PFSK-1 (cell line): ENCODE measurements at regions not wholly inside any gene's neighbourhood (a gene's known extent, or its start where the extent isn't known, plus 50 kb on each side); places are given as distances from the start of the nearest gene placed in this dataset.

ENCODE experiments used
- FOXP2 ChIP-seq: optimal IDR thresholded peaks from 2 replicates; pipeline ENCODE3; 2011; ENCODE audit warnings: borderline replicate concordance, control low read depth, inconsistent platforms; ENCODE audit not compliant: insufficient read depth; ENCODE audit errors: extremely low read length, extremely low read depth
- POLR2AphosphoS5 ChIP-seq: IDR thresholded peaks from 2 replicates; pipeline ENCODE4 v1.6.1; 2012; ENCODE audit warnings: low read depth, mild to moderate bottlenecking, control low read depth, low read length, moderate library complexity
- SIN3A ChIP-seq: IDR thresholded peaks from 2 replicates; pipeline ENCODE4 v1.6.1; 2012; ENCODE audit warnings: mild to moderate bottlenecking, low read length, moderate library complexity, borderline replicate concordance; ENCODE audit not compliant: insufficient read depth
- TAF1 ChIP-seq: IDR thresholded peaks from 2 replicates; pipeline ENCODE4 v1.6.1; 2012; ENCODE audit warnings: low read length, control low read depth, borderline replicate concordance; ENCODE audit not compliant: insufficient read depth
- TF ChIP-seq, protein P1 (sequence below), 2 experiments: IDR thresholded peaks; 2 replicates each; pipeline versions ENCODE4 v1.6.1 to v1.8.0; 2011 to 2012; ENCODE audit warnings: low read depth in 2 of 2, low read length in 2 of 2, control low read depth in 1 of 2, inconsistent platforms in 1 of 2, mild to moderate bottlenecking in 1 of 2, moderate library complexity in 1 of 2; ENCODE audit not compliant: insufficient read depth in 1 of 2

DNA sequence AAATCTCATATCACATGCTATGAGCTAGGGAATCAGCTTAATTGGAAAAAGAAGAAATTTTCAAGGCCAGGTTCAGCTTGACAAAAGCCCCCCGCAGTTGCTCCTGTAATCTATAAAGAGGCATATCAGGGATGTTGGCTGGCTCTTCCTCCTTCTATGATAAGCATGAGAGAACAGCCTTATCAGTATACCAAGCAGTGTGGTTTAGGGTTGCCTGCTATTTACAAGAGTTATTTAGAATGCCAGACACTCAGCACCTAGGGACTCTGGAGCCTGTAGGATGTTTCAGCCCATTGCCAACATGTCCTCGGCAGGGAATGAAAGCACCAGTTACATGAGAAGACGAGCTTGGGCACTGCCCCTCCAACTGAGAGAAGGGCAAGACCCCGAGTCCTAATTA lies 89.5 kb upstream of the TMPO start:
- TF ChIP-seq SIN3A (no peak), TAF1 (no peak), FOXP2 (no peak), POLR2AphosphoS5 (no peak)
- TF ChIP-seq, protein P1, sequence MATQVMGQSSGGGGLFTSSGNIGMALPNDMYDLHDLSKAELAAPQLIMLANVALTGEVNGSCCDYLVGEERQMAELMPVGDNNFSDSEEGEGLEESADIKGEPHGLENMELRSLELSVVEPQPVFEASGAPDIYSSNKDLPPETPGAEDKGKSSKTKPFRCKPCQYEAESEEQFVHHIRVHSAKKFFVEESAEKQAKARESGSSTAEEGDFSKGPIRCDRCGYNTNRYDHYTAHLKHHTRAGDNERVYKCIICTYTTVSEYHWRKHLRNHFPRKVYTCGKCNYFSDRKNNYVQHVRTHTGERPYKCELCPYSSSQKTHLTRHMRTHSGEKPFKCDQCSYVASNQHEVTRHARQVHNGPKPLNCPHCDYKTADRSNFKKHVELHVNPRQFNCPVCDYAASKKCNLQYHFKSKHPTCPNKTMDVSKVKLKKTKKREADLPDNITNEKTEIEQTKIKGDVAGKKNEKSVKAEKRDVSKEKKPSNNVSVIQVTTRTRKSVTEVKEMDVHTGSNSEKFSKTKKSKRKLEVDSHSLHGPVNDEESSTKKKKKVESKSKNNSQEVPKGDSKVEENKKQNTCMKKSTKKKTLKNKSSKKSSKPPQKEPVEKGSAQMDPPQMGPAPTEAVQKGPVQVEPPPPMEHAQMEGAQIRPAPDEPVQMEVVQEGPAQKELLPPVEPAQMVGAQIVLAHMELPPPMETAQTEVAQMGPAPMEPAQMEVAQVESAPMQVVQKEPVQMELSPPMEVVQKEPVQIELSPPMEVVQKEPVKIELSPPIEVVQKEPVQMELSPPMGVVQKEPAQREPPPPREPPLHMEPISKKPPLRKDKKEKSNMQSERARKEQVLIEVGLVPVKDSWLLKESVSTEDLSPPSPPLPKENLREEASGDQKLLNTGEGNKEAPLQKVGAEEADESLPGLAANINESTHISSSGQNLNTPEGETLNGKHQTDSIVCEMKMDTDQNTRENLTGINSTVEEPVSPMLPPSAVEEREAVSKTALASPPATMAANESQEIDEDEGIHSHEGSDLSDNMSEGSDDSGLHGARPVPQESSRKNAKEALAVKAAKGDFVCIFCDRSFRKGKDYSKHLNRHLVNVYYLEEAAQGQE (IDR thresholded peaks at IDR 0.05; ENCODE audit: insufficient read depth in 1 of 2, low read depth in 2 of 2, low read length in 2 of 2): no peak

DNA sequence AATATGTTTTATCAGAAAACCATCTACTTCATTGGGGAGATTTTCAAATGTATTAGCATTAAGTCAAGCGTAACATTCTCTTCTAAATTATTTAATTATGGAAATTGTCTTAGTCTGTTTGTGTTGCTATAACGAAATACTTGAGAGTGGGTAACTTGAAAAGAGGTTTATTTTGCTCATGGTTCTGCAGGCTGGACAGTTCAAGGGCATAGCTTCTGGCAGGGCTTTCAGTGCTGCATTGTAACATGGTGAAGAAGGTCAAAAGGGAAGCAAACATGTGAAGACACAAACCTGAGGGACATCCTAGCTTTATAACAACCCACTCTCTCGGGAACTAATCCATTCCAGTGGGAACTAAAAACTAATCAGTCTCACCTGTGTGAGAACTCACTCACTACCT lies 84.3 kb upstream of the TMPO start:
- TF ChIP-seq, protein P1 (IDR thresholded peaks at IDR 0.05; ENCODE audit: insufficient read depth in 1 of 2, low read depth in 2 of 2, low read length in 2 of 2): no peak
- no peak for TF ChIP-seq TAF1
- TF ChIP-seq FOXP2: no peak
- no peak for TF ChIP-seq SIN3A
- TF ChIP-seq POLR2AphosphoS5: no peak

DNA sequence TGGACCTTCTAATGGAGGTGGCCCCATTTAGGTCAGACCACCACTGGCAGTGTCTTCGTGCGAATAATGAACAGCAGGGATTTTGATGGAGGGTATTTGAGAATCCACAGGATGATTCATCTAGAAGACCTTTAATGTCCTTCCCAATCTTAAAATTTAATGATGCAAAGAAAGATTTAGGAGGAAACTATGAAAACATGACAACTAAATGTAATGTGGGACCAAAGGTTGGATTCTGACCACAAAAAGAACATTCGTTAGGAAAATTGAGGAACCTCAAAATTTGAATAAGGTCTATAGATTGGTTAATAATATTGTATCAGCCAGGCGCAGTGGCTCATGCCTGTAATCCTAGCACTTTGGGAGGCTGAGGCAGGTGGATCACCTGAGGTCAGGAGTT lies 78.2 kb upstream of the TMPO start:
- TF ChIP-seq SIN3A (no peak), POLR2AphosphoS5 (no peak)

DNA sequence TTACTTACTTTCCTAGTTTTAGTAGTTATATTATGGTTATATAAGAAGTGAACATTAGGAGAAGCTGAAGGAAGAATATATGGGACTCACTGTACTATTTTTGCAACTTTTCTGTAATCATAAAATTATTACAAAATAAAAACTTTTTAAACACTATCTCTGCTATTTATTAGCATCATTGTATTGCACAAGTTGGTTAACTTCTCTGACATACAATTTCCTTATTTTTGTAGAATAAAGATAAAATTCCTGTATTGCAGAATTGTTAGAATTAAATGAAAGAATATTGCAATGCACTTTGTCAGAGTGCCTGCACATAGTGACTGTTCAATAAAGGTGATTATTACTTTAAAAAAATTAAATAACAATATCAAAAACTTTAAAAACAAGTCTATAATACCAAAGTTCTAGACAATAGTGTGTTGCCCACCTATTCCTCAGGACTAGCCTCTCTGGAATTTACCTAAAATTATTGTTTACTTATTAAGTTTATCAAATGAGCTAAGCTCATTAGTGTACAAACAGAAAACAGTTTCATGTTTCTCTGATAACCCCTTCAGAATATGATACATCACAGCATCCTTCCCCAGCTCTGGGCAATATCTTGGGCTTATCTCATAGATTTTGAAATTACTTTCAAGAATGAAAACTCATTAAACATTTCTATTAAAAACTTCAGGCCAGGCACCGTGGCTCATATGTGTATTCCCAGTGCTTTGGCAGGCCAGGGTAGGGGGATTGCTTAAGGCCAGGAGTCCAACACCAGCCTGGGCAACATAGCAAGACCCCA lies 77.4 kb upstream of the TMPO start:
- TF ChIP-seq TAF1: no peak
- TF ChIP-seq SIN3A: no peak
- no peak for TF ChIP-seq FOXP2
- TF ChIP-seq, protein P1 (IDR thresholded peaks at IDR 0.05; ENCODE audit: insufficient read depth in 1 of 2, low read depth in 2 of 2, low read length in 2 of 2): no peak
- no peak for TF ChIP-seq POLR2AphosphoS5

DNA sequence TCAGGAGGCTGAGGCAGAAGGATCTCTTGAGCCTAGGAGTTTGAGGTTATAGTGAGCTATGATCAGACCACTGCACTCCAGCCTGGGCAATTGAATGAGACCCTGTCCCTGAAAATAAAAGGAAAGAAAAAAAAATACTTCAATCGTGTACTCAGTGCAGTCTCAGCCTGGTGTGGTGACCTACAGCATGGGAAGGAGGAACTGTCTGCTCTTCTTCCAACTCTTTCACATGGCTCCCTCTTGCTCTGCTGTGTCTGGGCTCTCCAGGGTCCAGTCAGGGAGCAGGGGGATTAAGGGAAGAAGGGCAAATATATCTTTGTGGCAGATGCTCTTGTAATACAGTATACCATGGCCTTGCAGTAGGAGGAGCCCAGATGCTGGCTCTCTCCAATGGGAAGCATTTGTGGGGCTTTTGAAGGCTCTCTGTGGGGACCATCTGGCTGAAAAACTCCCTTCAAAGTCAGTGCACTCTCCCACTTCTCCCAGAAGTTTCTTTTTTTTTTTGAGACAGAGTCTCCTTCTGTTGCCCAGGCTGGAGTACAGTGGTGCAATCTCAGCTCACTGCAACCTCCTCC lies 76.6 kb upstream of the TMPO start:
- TF ChIP-seq SIN3A: no peak

DNA sequence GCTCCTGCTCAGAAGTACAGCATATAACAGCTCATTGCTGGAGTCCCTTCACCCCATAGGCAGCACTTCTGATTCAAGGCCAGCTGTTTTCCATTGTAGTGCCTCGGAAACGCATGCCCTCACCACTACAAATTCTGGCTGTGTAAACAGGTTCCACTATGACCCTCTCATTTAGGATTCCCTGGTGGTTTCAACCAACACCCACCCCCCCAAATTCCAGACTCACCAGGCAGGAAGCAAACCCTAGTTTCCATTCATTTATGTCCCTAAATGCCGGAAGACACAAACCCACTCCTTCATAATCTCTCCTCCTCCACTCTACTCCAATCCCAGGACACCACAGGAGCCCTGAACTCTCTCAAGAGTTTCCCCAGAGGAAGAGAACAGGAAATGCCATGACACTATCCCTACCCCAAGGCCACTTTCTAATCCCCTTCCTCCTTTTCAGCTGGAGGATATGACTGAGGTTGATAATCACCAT lies 75.9 kb upstream of the TMPO start:
- TF ChIP-seq, protein P1 (IDR thresholded peaks at IDR 0.05; ENCODE audit: insufficient read depth in 1 of 2, low read depth in 2 of 2, low read length in 2 of 2): no peak
- TF ChIP-seq TAF1 (no peak), SIN3A (no peak), FOXP2 (no peak), POLR2AphosphoS5 (no peak)
